GM21825 (cell line): ENCODE measurements at regions not wholly inside any gene's neighbourhood (a gene's known extent, or its start where the extent isn't known, plus 50 kb on each side); places are given as distances from the start of the nearest gene placed in this dataset.
A peak's percentile ranks its signal among the peaks of the same experiment; 100 is the strongest.

Experiments used
- ATAC-seq: cut with Tn5 transposase; IDR thresholded peaks from one replicate; pipeline ENCODE4 v1.9.1; 2021; ENCODE audit warnings: mild to moderate bottlenecking, moderate library complexity; ENCODE audit not compliant: unreplicated experiment

- no peak for ATAC-seq
Measured at GRCh38 chr2:64704161-64704560, 50.4 kb upstream of the SERTAD2 start.

- ATAC-seq = no peak
Measured at GRCh38 chr2:64704996-64705395, 51.3 kb upstream of the SERTAD2 start.

- ATAC-seq = no peak
Measured at GRCh38 chr2:64707276-64707675, 53.6 kb upstream of the SERTAD2 start.

GRCh38 chr2:64708829-64709228 is 55.1 kb upstream of the SERTAD2 start:
- ATAC-seq = no peak

GRCh38 chr2:64711252-64711800 is 57.6 kb upstream of the SERTAD2 start:
- ATAC-seq = no peak

- ATAC-seq = no peak
Measured at GRCh38 chr2:64713686-64714085, 60.0 kb upstream of the SERTAD2 start.

- no peak for ATAC-seq
Measured at GRCh38 chr2:64716569-64716968, 62.9 kb upstream of the SERTAD2 start.

GRCh38 chr2:64718250-64718885 is 64.7 kb upstream of the SERTAD2 start:
- ATAC-seq = no peak

GRCh38 chr2:64720535-64721319 is 67.0 kb upstream of the SERTAD2 start:
- ATAC-seq = no peak

- no peak for ATAC-seq
Measured at GRCh38 chr2:64721320-64721623, 67.6 kb upstream of the SERTAD2 start.

GRCh38 chr2:64722291-64723044 is 68.8 kb upstream of the SERTAD2 start:
- no peak for ATAC-seq

GRCh38 chr2:64727013-64727767 is 73.5 kb upstream of the SERTAD2 start:
- ATAC-seq = peak; percentile 81

- no peak for ATAC-seq
Measured at GRCh38 chr2:64727843-64728463, 74.2 kb upstream of the SERTAD2 start.

- ATAC-seq = no peak
Measured at GRCh38 chr2:64730551-64731262, 77.0 kb upstream of the SERTAD2 start.

GRCh38 chr2:64731263-64731643 is 77.5 kb upstream of the SERTAD2 start:
- ATAC-seq = no peak

GRCh38 chr2:64731746-64732145 is 78.0 kb upstream of the SERTAD2 start:
- no peak for ATAC-seq

- no peak for ATAC-seq
Measured at GRCh38 chr2:64732146-64732545, 78.4 kb upstream of the SERTAD2 start.

- no peak for ATAC-seq
Measured at GRCh38 chr2:64735504-64735903, 81.8 kb upstream of the SERTAD2 start.

- ATAC-seq = peak; percentile 57
Measured at GRCh38 chr2:64737547-64737946, 83.8 kb upstream of the SERTAD2 start.

- peak; percentile 58 for ATAC-seq
Measured at GRCh38 chr2:64738026-64738425, 84.3 kb upstream of the SERTAD2 start.
